ENCODE measurements at regions not wholly inside any gene's neighbourhood (a gene's known extent, or its start where the extent isn't known, plus 50 kb on each side); places are given as distances from the start of the nearest gene placed in this dataset.
"Not testable (repeated sequence)": the region's sequence is repeated elsewhere in the genome, so short reads cannot be mapped to it uniquely, and the experiment has no call there.

DNA sequence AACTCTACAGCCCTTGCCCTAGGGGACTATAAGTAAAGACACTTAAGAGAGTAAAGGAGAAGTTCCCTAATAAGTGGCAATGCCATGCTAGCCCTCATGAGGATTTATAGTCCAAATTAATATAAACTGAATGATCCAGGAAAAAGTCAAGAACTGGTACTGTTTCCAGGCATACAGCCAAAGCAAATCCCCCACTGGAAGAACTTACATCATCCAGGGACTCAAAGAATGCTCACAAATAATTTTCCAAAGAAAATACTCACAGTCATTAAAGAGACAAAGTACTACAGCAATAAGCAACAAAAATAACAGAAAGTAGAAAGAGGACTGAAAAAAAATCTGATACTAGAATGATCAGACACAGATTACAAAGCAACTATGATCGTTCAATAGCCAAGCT lies 79.7 kb upstream of the RAP1B start:
- no peak for DNase-seq (ENCODE audit: low read depth, low spot score)
- H3K4me3 ChIP-seq (ENCODE audit: low read length) = no peak overlapping the region

DNA sequence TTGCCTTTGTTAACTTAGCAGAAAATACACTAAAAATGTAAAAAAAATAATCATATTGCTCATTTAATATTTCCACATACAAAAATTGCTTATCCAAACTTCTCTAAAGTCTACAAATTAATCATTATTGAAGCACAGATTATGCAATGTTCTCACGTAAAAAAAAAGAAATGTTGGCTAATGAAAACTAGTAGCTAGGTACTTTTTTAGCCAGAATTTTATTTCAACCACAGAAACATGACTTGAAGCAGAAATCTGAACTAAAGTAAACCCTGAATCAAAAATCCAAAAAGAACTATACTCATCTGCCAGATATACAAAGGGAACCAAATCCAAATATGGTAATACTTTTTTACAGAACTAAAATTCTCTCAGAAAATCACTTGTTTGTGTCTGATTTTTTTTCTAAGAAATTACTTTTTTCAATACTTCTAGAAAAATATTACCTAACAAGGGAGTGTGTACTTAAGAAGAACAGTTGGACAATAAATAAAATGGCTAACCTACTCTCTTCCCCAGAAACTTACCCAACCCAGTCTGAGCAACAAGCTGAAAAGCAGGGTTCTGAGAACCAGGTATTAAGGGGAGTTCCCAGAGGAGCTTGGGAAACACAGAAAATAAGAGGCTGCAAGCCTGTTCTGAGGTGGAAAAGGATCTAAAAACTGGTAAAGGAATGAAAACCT lies 78.4 kb upstream of the RAP1B start:
- no peak overlapping the region for H3K4me3 ChIP-seq (ENCODE audit: low read length)
- DNase-seq (ENCODE audit: low read depth, low spot score) = no peak

DNA sequence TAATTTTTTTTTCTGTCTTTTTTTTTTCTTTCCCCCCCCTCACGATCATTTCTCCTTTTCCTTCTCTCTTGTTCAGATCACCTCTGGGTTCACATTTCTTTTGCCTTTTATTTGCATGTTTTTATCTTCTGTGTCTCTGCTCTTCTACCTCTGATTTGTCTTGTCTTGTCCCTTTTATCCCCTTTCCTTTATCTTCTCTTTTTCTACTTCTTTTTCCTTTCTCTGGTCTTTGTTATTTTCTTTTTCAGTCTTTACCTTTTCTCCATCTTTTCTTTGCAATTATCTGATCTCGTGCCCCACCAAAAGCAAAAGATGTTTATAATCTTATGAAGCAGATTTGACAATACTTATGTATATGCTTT lies 77.8 kb upstream of the RAP1B start:
- H3K4me3 ChIP-seq (ENCODE audit: low read length) = no peak overlapping the region
- no peak for DNase-seq (ENCODE audit: low read depth, low spot score)

DNA sequence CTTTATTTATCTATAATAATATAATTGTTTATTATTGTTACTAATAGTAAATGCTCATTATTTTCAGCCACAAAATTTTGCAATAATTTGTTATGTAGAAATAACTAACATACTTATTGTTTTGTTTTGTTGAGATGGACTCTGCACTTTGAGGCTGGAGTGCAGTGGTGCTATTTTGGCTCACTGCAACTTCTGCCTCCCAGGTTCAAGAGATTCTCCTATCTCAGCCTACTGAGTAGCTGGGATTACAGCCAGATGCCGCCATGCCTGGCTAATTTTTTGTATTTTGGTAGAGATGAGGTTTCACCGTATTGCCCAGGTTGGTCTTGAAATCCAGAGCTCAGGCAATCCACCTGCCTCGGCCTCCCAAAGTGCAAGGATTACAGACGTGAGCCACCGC lies 76.6 kb upstream of the RAP1B start:
- DNase-seq (ENCODE audit: low read depth, low spot score) = no peak
- no peak overlapping the region for H3K4me3 ChIP-seq (ENCODE audit: low read length)

DNA sequence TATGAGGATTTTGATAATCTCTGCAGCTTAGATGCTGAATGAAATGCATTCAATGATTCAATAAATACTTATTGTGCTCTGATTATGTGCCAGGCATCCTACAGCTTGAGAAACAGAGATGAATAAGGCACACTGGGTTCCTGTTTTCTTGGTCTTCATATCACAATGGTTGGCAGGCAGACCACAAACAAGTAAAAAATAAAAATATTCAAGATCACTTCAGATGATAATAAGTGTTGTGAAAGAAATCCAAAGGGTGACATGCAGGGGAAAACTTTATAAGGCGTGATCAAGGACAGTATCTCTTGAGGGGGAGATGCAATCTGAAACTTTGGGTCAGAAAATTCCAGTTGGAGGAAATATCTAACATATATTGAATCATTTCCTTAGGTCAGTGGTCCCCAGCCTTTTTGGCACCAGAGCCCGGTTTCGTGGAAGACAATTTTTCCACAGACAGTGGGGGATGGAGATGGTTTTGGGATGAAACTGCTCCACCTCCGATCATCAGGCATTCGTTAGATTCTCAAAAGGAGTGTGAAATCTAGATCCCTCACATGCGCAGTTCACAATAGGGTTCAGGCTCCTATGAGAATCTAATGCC lies 73.7 kb upstream of the RAP1B start:
- no peak overlapping the region for H3K4me3 ChIP-seq (ENCODE audit: low read length)
- no peak for DNase-seq (ENCODE audit: low read depth, low spot score)

DNA sequence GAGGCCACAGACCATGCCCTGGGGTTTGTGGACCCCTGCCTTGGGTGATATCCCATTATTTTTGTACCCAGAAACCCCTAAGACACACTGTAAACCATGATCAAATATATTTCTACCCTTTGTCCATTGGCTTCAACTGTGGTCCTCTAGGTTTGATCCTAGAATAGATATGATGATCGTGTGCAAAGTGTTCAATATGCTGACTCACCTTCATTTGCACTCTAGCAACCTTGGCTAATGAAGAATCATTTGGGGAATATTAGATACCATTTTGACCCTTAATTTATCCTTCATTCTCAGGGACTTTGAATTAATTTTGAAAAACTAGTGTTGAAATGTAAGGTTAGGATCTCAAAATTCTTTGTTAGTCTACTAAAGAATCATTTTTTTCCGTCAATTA lies 73.1 kb upstream of the RAP1B start:
- H3K4me3 ChIP-seq (ENCODE audit: low read length) = no peak overlapping the region
- DNase-seq (ENCODE audit: low read depth, low spot score) = no peak

DNA sequence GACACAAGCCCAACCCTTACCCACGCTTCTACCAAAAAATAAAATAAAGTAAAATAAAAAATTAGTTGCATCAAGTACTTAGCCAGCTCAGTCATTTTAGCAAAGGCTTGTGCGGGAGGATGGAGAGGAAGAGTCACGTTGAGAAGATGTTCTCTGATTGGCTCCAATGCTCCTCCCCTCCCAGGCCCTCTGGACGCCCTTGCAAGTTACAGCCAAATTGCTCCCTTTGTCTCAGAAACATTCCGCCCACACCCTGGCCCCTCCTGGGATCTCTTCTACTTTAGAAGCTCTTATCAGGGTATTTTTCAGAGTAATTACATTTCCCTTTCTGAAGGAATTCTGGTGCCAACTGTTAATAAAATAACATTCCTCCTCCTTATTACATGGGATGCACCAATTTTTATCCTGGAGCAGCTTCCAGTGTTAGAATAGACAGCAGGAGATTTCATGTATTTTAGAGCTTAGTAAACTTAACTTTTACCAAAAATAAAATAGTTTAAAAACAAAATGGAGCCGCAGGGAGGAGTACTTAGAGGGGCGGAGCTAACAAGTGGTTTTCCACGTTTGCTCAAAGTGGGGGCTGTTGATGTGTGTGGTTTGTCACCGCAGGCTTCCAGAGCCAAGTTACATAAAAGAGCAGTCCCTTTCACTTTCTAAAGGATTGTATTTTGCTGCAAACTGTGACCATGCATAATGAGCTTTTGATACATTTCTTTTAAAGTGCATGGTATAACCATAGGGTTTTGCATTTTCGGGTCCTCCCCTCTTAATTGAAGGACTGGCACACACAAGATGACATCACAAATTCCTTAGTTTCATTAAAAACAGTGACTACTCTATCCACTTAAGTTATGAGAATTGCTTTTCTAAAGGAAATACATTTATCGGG lies 71.7 kb upstream of the RAP1B start:
- DNase-seq (ENCODE audit: low read depth, low spot score) = peak; percentile 91
- H3K4me3 ChIP-seq (ENCODE audit: low read length) = peak overlapping the region; percentile 4; the same call in 1 of the 2 replicates

DNA sequence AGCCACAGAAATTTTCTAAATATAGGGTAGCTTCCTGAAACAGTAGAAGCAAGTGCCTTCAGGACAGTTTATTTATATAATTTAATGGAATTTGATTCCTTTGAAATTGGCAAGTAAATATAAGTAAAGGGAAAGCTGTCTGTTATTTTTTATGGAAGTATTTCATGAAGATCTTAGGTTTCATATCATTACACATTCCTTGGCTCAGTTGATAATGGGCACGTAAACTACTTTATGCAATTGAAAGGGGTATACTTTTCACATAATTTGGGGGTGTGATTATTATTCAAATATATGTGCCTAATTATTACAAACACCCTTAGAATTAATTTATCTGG lies 71.1 kb upstream of the RAP1B start:
- H3K4me3 ChIP-seq (ENCODE audit: low read length) = no peak overlapping the region
- no peak for DNase-seq (ENCODE audit: low read depth, low spot score)

DNA sequence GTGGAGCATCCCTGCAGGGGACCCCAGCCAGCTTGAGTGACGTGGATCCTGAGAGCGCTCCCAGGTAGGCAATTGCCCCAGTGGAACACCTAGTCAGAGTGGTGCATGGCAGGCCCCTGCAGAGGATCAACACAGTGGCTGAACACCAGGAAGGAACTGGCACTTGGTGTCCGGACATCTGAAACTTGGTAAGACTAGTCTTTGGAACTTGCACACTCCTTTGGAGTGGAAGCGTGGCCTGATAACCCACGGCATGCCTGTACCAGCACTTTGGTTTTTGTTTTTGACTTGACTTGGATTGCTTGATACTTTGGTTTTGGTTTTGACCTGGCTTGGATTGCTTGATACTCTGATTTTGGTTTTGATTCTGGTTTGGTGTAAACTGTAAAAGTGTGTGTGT lies 69.9 kb upstream of the RAP1B start:
- not testable (repeated sequence) for H3K4me3 ChIP-seq (ENCODE audit: low read length); DNase-seq (ENCODE audit: low read depth, low spot score)

DNA sequence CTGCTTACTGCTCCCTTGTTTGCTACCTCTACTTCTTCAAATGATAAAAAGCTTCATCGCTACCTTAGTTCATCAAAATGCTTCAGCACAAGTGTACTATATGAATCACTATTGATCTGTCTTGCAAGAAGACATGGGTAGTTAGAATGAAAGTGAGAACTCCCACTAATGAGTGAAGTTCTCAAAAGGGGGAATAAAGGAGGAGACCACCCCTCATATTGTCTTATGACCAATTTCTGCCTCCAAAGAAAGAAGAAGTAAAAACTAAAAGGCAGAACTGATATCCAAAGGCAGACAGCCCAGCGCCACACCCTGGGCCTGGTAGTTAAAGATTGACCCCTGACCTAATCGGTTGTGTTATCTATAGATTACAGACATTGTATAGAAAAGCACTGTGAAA lies 63.4 kb upstream of the RAP1B start:
- not testable (repeated sequence) for DNase-seq (ENCODE audit: low read depth, low spot score); H3K4me3 ChIP-seq (ENCODE audit: low read length)

DNA sequence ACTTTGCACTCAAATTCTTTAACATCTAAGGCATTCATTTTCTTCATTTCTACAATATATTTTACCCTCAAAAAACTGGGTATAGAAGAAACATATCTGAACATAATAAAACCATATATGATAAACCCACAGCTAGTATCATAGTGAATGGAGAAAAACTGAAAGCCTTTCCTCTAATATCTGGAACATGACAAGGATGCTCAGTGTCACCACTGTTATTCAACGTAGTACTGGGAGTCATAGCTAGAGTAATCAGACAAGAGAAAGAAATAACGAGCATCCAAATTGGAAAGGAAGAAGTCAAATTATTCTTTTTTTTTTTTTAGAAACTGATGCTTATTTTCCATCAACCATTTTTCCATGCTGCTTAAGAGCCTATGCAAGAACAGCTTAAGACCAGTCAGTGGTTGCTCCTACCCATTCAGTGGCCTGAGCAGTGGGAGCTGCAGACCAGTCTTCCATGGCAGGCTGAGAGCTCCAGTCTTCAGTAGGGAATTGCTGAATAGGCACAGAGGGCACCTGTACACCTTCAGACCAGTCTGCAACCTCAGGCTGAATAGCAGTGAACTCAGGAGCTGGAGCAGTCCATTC lies 58.0 kb upstream of the RAP1B start:
- not testable (repeated sequence) for DNase-seq (ENCODE audit: low read depth, low spot score); H3K4me3 ChIP-seq (ENCODE audit: low read length)

DNA sequence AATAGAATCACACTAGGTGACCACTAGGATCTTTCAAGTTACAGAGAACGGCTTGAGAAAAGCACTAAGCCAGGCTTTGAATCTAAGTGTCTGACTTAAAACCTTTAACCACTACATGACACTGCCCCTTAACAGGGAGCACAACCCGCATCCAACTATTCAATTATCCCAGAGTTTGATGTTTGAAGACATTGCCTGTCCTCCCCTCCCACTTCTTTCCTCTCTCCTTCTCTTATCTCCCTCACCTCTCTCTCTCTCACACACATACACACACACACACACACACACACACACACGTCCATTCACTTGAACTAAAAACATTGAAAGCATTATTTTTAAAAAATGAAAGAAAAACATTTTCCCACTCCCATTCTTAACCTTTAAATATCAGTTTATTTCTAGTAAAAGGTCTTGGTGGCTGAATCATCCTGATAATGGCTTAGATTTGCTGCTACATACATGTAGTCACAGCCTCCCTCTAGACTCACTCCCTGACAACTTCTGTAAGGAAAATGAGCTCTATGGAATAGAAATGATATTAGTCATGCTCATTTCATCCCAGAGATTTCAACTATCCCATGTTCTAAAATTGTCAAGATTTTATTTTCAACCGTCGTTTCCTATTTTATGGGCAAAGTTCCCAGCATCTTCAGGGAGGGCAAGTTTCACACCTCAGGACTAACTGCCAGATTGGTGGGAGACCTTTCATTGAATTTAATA lies 53.5 kb upstream of the RAP1B start:
- H3K4me3 ChIP-seq (ENCODE audit: low read length) = no peak overlapping the region
- no peak for DNase-seq (ENCODE audit: low read depth, low spot score)

DNA sequence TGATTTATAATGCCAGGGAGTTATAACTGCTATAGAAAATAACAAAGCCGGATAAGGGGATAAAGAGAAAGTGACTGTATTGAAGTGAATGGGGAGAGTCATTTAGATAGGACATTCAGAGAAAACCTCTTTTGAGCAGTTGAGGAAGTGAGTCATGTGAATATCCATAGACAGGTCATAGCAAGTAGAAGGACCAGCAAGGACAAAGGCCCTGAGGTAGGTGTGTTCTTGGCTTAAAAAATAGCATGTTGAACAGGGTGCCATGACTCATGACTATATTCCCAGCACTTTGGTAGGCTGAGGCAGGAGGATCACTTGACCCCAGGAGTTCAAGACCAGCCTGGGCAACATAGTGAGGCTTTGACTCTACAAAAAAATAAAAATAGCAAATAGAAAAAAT lies 51.5 kb upstream of the RAP1B start:
- H3K4me3 ChIP-seq (ENCODE audit: low read length) = no peak overlapping the region
- DNase-seq (ENCODE audit: low read depth, low spot score) = no peak

DNA sequence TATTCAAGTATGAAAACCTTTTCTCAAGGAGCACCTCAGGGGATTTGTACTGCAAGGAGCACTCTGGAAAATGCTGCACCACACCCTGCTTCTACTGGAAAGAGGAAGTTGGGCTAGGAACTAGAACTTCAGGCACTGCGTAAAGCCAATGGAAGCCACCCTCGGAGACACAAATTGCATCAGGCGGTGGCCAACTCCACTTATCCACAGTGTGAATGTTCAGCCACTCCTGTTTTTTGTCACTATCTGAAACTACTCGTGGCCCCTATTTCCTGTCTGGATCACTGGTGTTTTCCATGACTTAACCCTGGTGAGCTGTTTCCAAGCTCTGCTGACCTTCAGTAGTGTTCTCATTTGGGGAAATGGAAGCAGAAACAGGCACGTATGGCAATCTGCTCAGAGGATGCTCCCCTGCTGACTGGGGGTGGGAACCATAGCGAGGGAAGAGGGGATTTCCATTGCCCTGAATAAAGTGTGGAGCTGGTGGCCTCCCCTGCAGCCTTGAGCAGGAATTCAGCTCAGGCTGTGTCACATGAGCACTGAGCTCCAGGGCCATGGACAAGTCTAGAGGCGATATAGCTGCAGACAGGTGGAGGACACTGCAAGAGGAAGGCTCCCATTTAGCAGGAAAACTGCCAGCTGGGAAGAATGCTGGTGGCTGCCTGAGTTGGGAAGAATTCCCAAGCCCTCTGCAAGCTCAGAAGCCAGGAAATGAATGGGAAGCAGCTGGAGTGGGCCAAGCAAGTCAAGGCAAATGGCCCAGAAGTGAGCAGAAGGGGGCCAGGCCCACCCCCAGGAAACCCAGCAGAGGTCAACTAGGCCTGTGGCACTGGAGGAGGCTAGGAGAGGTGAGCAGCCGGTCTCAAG lies 50.5 kb upstream of the RAP1B start:
- no peak for DNase-seq (ENCODE audit: low read depth, low spot score)
- no peak overlapping the region for H3K4me3 ChIP-seq (ENCODE audit: low read length)

DNA sequence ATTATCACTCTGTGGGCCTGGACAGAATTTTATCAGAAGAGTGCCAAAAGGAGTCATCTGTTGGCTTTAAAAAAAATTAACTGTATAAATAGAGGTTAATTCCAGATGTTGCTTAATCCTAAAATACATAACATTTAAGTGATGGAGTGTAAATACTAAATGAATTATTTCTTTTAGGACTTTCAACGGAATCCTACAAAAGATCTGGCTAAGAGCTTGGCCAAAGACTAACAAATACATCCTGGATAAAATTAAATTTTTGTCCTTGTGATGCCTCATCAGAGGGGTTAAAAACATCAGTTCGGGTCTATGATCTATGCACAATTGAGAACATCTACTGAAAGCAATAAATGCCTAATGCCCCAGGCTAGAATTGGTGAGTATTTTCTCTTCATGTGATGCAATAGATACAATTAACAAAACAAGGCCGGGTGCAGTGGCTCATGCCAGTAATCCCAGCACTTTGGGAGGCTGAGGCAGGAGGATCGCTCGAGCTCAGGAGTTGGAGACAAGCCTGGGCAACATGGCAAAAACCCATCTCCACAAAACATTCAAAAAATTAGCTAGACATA lies 49.8 kb upstream of the RAP1B start:
- DNase-seq (ENCODE audit: low read depth, low spot score) = no peak
- H3K4me3 ChIP-seq (ENCODE audit: low read length) = no peak overlapping the region

Measured in Jurkat, Clone E6-1 (cell line).